ENCODE measurements at regions not wholly inside any gene's neighbourhood (a gene's known extent, or its start where the extent isn't known, plus 50 kb on each side); places are given as distances from the start of the nearest gene placed in this dataset.
"Not testable (repeated sequence)": the region's sequence is repeated elsewhere in the genome, so short reads cannot be mapped to it uniquely, and the experiment has no call there.

GRCh38 chr3:195654746-195655145, 66.0 kb upstream of the MUC20 start:
- H4K20me1 ChIP-seq (ENCODE audit: control insufficient read depth, insufficient read depth, low read depth, low read length); H3K4me3 ChIP-seq (ENCODE audit: low read length); H3F3A ChIP-seq (ENCODE audit: control insufficient read depth, insufficient read depth); H3K27me3 ChIP-seq (ENCODE audit: control insufficient read depth, low read length); H3K27ac ChIP-seq (ENCODE audit: low read depth, low read length); H3K4me2 ChIP-seq (ENCODE audit: low read length); H3K4me1 ChIP-seq (ENCODE audit: control insufficient read depth, low read length); H3K9me3 ChIP-seq (ENCODE audit: control insufficient read depth, insufficient read depth, low read length); H3K79me2 ChIP-seq (ENCODE audit: control insufficient read depth, low read length); H3K36me3 ChIP-seq (ENCODE audit: control insufficient read depth, low read length); H3K9me2 ChIP-seq (replicated peaks; ENCODE audit: control insufficient read depth, low read length): not testable (repeated sequence)

GRCh38 chr3:195654138-195654537, 66.6 kb upstream of the MUC20 start:
- H3K27me3 ChIP-seq (ENCODE audit: control insufficient read depth, low read length); H4K20me1 ChIP-seq (ENCODE audit: control insufficient read depth, insufficient read depth, low read depth, low read length); H3K4me1 ChIP-seq (ENCODE audit: control insufficient read depth, low read length); H3K4me2 ChIP-seq (ENCODE audit: low read length); H3K9me2 ChIP-seq (replicated peaks; ENCODE audit: control insufficient read depth, low read length); H3K4me3 ChIP-seq (ENCODE audit: low read length); H3F3A ChIP-seq (ENCODE audit: control insufficient read depth, insufficient read depth); H3K36me3 ChIP-seq (ENCODE audit: control insufficient read depth, low read length); H3K27ac ChIP-seq (ENCODE audit: low read depth, low read length); H3K9me3 ChIP-seq (ENCODE audit: control insufficient read depth, insufficient read depth, low read length); H3K79me2 ChIP-seq (ENCODE audit: control insufficient read depth, low read length): not testable (repeated sequence)

GRCh38 chr3:195653641-195654040, 67.1 kb upstream of the MUC20 start:
- H3K36me3 ChIP-seq (ENCODE audit: control insufficient read depth, low read length); H3K27ac ChIP-seq (ENCODE audit: low read depth, low read length); H3K4me3 ChIP-seq (ENCODE audit: low read length); H3K27me3 ChIP-seq (ENCODE audit: control insufficient read depth, low read length); H3K4me2 ChIP-seq (ENCODE audit: low read length); H3K9me2 ChIP-seq (replicated peaks; ENCODE audit: control insufficient read depth, low read length); H3K79me2 ChIP-seq (ENCODE audit: control insufficient read depth, low read length); H3K4me1 ChIP-seq (ENCODE audit: control insufficient read depth, low read length); H4K20me1 ChIP-seq (ENCODE audit: control insufficient read depth, insufficient read depth, low read depth, low read length); H3F3A ChIP-seq (ENCODE audit: control insufficient read depth, insufficient read depth); H3K9me3 ChIP-seq (ENCODE audit: control insufficient read depth, insufficient read depth, low read length): not testable (repeated sequence)

GRCh38 chr3:195647912-195648702, 64.4 kb upstream of the APOD start:
- H3K27ac ChIP-seq (ENCODE audit: low read depth, low read length); H3K9me3 ChIP-seq (ENCODE audit: control insufficient read depth, insufficient read depth, low read length); H3K27me3 ChIP-seq (ENCODE audit: control insufficient read depth, low read length); H4K20me1 ChIP-seq (ENCODE audit: control insufficient read depth, insufficient read depth, low read depth, low read length); H3K4me3 ChIP-seq (ENCODE audit: low read length); H3F3A ChIP-seq (ENCODE audit: control insufficient read depth, insufficient read depth); H3K36me3 ChIP-seq (ENCODE audit: control insufficient read depth, low read length); H3K4me1 ChIP-seq (ENCODE audit: control insufficient read depth, low read length); H3K79me2 ChIP-seq (ENCODE audit: control insufficient read depth, low read length); H3K4me2 ChIP-seq (ENCODE audit: low read length); H3K9me2 ChIP-seq (replicated peaks; ENCODE audit: control insufficient read depth, low read length): not testable (repeated sequence)

GRCh38 chr3:195645872-195646271, 62.1 kb upstream of the APOD start:
- not testable (repeated sequence) for H3K4me3 ChIP-seq (ENCODE audit: low read length); H3F3A ChIP-seq (ENCODE audit: control insufficient read depth, insufficient read depth); H3K79me2 ChIP-seq (ENCODE audit: control insufficient read depth, low read length); H3K9me3 ChIP-seq (ENCODE audit: control insufficient read depth, insufficient read depth, low read length); H3K9me2 ChIP-seq (replicated peaks; ENCODE audit: control insufficient read depth, low read length); H3K36me3 ChIP-seq (ENCODE audit: control insufficient read depth, low read length); H3K4me2 ChIP-seq (ENCODE audit: low read length); H3K27me3 ChIP-seq (ENCODE audit: control insufficient read depth, low read length); H3K27ac ChIP-seq (ENCODE audit: low read depth, low read length); H4K20me1 ChIP-seq (ENCODE audit: control insufficient read depth, insufficient read depth, low read depth, low read length); H3K4me1 ChIP-seq (ENCODE audit: control insufficient read depth, low read length)

- H3K79me2 ChIP-seq (ENCODE audit: control insufficient read depth, low read length); H3K4me3 ChIP-seq (ENCODE audit: low read length); H4K20me1 ChIP-seq (ENCODE audit: control insufficient read depth, insufficient read depth, low read depth, low read length); H3K4me2 ChIP-seq (ENCODE audit: low read length); H3F3A ChIP-seq (ENCODE audit: control insufficient read depth, insufficient read depth); H3K27me3 ChIP-seq (ENCODE audit: control insufficient read depth, low read length); H3K4me1 ChIP-seq (ENCODE audit: control insufficient read depth, low read length); H3K36me3 ChIP-seq (ENCODE audit: control insufficient read depth, low read length); H3K9me2 ChIP-seq (replicated peaks; ENCODE audit: control insufficient read depth, low read length); H3K9me3 ChIP-seq (ENCODE audit: control insufficient read depth, insufficient read depth, low read length); H3K27ac ChIP-seq (ENCODE audit: low read depth, low read length): not testable (repeated sequence)
Observed at GRCh38 chr3:195643245-195643644, 59.5 kb upstream of the APOD start.

GRCh38 chr3:195642311-195642710, 58.6 kb upstream of the APOD start:
- not testable (repeated sequence) for H3K9me2 ChIP-seq (replicated peaks; ENCODE audit: control insufficient read depth, low read length); H3K79me2 ChIP-seq (ENCODE audit: control insufficient read depth, low read length); H4K20me1 ChIP-seq (ENCODE audit: control insufficient read depth, insufficient read depth, low read depth, low read length); H3K27ac ChIP-seq (ENCODE audit: low read depth, low read length); H3K27me3 ChIP-seq (ENCODE audit: control insufficient read depth, low read length); H3K36me3 ChIP-seq (ENCODE audit: control insufficient read depth, low read length); H3K4me3 ChIP-seq (ENCODE audit: low read length); H3F3A ChIP-seq (ENCODE audit: control insufficient read depth, insufficient read depth); H3K4me1 ChIP-seq (ENCODE audit: control insufficient read depth, low read length); H3K4me2 ChIP-seq (ENCODE audit: low read length); H3K9me3 ChIP-seq (ENCODE audit: control insufficient read depth, insufficient read depth, low read length)

GRCh38 chr3:195638456-195638855, 54.7 kb upstream of the APOD start:
- H3K9me2 ChIP-seq (replicated peaks; ENCODE audit: control insufficient read depth, low read length); H3F3A ChIP-seq (ENCODE audit: control insufficient read depth, insufficient read depth); H3K4me1 ChIP-seq (ENCODE audit: control insufficient read depth, low read length); H3K9me3 ChIP-seq (ENCODE audit: control insufficient read depth, insufficient read depth, low read length); H4K20me1 ChIP-seq (ENCODE audit: control insufficient read depth, insufficient read depth, low read depth, low read length); H3K27me3 ChIP-seq (ENCODE audit: control insufficient read depth, low read length); H3K36me3 ChIP-seq (ENCODE audit: control insufficient read depth, low read length); H3K27ac ChIP-seq (ENCODE audit: low read depth, low read length); H3K79me2 ChIP-seq (ENCODE audit: control insufficient read depth, low read length); H3K4me2 ChIP-seq (ENCODE audit: low read length); H3K4me3 ChIP-seq (ENCODE audit: low read length): not testable (repeated sequence)
